NCI-H1105 treated with DMSO at 0.1 percent for 48 hours (cell line): ENCODE measurements at regions not wholly inside any gene's neighbourhood (a gene's known extent, or its start where the extent isn't known, plus 50 kb on each side); places are given as distances from the start of the nearest gene placed in this dataset.

Experiments used
- DNase-seq: peaks from one replicate; lab custom pipeline; 2025; lab: John Stamatoyannopoulos, UW

DNA sequence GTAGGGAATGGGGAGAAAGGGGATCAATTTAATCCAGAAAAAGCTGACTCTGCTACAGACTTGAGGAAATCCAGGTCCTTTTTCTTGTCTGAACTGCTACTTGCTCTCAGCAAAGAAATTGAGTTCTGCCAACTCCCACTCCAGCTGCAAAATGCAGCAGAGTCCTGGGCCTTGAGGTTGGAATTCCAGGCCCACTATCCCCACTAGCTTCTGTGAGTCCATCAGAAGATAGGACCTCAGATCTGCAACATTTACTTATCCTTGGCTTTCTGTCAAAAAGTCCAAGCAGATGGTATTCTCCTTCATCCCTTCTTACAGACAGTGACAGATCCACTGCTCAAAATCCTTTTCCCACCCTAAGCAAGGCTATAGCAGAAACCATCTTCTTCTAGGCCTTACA lies 219.2 kb downstream of the ARHGAP12 start:
- no peak for DNase-seq

DNA sequence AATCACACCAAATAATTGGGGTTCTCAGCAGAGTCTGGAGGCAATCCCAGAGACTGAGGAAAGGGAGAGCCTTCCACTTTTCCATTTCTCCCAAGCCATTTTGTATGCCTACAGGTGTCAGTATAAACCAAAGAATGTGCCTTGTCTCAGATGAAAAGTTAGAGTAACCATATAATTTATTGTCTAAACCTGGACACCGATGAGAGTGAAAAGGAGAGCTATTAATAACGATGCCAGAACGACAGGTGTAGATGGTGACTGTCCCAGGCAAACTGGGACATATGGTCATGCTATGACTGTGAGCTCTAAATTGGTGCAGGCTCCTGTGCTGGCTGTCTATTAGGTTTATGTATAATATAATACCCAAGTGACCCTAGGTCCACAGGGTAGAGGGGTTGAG lies 219.6 kb downstream of the ARHGAP12 start:
- peak; percentile 16 for DNase-seq

DNA sequence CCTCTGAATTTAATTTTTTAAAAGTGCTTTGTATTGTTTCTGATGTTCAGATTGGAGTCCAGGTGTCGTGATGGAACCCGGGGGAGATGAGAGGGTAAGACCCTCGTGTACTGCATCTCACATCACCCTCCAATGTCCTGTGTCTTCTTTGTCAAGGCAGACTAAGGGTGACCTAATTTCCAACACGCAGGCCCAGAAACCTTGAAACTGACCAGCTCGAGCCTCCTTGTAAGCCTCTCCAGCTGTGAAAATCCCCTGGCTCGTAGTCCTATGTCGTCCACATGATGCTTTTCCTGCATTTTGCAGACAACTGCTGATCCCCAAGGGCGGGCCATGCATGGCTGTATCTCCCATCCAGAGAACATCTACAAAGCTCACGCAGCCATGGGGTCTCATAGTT lies 220.2 kb downstream of the ARHGAP12 start:
- no peak for DNase-seq

DNA sequence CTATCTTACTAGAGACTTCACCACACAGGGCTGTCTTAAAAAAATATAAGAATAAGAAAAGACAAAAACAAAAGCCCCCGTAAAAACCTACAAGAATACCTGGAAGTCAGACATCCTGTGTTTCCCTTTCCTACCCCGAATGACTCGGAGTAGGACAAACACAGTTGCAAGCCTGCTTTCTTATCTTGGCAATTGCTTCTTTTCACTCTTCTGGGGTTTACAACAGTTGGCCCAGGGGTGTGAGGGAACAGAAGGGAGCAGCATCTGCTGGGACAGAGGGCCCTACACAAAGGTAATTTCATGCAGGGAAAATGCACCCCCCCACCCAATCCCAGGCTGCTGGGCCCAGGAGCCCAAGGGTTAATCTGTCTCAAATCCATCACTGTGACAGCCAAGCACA lies 220.6 kb downstream of the ARHGAP12 start:
- DNase-seq, result no peak

DNA sequence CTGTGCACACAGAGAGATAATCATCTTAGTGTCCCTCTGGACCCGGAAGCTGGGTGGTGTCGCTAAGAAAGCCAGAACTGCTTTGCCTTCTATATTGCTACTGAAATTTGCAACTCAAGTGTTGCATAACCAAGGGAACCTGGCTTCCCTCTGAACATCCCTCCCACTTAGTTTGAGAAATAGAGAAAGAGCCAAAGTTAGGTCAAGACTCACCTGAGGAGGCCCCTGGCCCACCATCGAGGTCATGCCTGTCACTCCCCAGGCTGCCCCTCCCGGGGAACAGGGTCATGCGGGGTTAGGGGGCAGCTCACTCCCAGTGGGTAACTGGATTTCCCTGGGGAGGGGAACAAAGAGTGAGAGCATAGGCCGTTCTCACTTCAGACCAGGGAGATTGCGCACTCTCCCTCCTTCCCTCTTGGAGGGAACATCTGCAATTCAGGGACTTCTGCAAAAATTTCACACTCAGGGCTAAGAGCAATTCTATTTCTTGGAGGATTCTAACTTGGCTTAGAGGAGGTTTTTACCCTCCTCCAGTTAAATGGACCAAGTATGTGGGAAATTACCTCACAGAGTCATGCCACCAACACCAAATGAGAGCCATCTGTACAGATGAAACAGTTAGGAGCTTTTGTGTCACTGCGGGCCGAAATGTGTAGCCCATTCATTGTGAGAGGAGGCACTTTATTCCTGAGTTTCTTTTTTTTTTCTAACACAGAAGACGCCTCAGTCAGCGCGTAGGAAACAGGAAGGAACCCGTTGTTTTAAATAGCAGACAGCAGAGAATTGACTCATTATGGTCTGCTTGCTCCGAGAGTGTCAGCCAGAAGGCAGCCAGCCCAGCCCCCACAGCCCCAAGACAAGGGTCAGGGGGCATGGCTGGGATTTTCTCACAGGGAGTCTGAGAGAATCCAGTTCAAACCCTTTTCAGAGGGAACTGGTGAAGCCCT lies 221.3 kb downstream of the ARHGAP12 start:
- DNase-seq, result no peak

DNA sequence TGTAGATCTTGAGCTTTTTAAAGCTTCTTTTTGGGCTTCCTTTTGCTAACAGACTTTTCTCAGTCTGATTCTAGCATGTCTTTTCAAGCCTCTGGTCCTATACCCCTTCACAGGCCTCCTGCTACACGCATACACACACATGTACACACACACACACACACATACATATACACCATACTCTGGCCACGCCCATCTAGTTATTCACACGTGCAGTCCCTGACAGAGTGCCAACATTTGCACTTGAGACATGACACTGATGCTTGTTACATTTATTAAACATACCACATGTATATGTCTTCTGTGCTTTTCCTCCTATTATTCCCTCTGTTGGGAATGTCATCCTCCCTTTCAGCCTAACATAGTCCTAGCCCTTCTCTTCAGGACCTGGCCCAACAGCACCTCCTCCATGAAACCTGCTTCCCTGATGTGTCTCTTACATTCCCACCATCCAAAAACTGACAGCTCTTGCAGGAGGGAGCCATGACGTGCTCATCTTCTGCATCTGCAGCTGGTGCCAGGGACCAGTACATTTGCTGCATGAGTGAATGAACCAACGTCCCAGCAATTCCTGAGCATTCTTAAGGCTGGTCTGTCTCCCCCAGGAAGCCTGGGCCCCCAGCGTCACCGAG lies 222.1 kb downstream of the ARHGAP12 start:
- no peak for DNase-seq

DNA sequence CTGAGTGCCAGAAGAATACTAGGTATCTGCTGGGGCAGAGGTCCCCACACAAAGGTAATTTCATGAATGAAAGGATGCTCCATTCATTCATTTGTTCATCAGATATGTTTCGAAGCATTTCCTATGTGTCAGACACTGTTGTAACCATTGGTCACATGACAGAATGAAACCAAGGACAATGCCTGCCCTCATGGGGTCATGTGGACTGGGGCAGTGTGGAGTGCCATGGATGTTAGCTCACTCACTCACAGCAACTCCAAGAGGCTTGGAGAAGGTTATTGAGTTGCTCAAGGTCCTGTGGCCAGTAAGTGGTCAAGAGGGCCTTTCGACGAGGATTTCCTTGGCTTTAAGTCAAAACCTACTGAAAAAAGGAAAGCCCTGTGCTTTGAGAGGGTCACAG lies 223.5 kb downstream of the ARHGAP12 start:
- no peak for DNase-seq

DNA sequence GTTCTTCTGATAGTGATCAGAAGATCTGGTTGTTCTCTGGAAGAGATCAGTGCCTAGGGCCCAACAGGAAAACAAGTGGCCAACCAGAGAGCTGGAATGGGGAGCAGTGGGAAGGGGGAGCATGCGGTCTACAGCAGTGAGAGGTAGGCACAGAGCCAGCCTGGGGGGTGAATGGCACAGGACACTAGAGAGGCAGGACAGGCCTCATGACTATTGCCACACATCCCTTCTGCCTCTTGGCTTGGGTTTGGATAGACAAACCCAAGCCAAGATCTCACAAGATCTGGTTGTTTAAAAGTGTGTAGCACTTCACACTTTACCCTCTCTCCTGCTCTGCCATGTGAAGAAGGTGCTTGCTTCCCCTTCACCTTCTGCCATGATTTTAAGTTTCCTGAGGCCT lies 224.4 kb downstream of the ARHGAP12 start:
- DNase-seq, result no peak

DNA sequence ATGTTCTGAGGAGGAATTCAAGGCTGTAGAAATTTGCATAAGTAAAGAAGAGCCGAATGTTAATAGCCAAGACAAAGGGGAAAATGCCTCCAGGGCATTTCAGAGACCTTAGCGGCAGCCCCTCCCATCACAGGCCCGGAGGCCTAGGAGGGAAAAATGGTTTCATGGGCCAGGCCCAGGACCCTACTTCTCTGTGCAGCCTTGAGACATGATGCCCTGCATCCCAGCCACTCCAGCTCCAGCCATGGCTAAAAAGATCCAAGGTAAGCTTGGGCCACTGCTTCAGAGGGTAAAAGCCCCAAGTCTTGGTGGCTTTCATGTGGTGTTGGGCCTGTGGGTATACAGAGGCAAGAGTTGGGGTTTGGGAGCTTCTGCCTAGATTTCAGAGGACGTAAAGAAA lies 225.7 kb downstream of the ARHGAP12 start:
- no peak for DNase-seq

DNA sequence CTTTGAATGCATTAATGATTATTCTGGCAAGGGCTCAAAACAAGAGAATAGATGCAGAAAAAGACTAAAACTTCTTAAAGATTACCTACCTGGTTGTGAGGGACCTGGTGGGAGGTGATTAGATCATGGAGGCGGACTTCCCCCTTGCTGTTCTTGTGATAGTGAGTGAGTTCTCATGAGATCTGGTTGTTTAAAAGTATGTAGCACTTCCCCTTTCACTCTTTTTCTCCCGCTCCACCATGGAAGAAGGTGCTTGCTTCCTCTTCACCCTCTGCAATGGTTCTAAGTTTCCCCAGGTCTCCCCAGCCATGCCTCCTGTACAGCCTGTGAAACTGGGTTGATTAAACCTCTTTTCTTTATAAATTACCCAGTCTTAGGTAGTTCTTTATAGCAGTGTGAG lies 226.6 kb downstream of the ARHGAP12 start:
- DNase-seq, result no peak

DNA sequence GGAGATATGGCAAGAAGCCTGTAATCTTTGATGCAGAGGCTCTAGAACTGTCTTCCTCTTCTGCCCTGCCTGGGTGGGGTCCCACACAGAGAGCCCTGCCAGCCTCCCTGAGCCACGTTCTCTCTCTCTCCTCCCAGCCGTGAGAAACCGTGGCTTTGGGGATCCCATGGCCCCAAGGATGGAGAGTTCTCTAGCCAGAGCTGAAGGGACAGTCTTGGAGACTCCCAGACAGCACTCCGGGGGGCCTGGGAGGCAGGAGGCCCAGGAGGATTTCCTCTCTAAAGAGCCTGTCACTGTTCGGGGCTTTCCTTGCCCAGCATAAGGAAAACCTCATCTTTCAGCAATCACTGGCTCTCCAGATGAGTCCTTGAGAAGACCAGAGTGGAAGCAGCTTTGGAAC lies 227.1 kb downstream of the ARHGAP12 start:
- no peak for DNase-seq

DNA sequence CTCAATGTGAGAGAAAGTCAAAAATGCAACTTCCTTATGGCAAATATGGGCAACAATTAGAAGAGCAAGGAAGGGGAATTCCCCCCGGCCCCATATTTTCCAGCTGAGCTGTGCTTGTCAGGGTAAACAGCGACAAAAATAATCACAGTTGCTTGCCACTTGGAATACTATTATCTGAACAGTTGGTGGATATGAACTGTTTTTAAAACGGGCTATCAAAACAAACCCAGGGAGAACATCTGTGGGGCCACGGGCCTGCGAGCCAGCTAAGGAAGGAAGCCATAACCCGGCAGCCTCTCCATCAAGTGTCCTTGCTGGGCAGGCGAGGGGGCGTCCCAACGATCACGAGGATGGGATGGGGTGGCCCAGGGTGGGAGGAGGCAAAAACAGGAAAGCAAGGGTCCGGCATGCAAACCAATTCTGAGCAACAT lies 228.4 kb downstream of the ARHGAP12 start:
- DNase-seq, result no peak

DNA sequence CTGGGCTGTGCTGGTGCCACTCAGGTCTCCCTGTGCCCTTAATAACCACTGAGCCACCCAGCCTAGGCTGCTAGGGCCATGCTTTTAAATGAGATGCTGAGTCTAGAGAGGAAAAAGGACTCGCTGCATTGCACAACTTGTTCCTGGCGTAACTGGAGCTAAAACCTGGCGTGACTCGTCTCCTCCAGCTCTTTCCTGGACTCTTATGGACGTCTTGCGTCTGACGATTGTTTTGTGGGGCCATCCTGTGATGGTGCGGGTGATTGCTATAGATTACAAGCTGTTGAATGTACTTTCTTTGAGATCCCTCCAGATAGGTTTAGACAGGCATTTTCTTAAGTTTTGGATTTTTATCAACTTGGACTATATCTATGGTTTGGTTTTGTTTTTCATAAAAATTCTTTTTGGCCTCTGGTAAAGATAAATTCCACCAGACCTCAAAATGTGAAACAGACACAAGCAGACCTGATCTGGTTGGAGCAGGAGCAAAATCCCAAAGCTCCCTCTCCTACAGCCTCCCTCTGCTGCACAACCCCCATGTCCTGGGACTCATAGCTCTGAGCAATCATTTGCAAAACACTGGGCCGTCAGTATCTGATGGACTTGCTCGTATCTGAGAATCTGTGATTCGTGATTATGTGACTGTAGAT lies 230.3 kb downstream of the ARHGAP12 start:
- DNase-seq, result no peak

DNA sequence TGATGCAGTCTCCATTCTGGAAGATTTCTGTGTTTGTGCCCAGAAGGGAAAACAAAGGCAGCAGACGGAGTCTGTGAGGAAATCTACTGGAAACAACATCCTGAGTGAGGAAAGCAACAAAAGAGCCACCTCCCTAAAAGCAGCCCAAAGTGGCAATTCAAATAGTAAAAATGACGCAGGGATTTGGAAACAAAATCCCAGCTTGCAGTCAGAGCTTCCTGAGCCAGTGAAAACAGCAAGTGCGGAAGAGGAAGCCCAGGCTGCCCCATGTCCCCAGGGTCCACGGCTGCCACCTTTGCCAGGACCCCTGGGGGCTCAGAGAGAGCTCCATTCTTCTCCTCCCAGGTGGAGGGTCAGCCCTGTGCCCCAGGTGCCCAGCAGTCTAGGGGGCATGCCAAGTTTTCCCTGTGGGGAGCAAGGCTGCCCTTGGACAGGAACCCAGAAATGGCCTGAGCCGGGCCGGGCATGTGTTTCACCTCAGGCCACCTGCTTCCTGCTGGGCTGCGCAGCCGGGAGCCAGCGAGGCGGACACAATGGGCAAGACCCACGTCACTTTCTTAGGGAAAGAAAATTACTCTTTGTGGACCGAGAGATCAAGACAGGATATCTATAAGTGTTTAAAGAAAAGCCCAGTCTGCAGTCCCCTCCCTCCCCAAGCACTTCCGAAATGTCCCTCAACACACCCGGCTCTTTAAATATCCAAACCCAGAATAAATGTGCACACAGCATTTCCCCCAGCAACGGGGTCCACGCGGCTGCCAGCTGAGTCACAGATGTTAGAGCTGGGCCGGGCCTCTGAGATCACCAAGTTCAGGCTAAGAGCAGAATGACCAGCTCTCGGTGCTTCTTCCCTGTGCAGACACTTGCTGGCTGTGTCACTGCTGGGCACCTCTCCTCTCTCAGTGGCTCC lies 231.1 kb downstream of the ARHGAP12 start:
- DNase-seq, result no peak

DNA sequence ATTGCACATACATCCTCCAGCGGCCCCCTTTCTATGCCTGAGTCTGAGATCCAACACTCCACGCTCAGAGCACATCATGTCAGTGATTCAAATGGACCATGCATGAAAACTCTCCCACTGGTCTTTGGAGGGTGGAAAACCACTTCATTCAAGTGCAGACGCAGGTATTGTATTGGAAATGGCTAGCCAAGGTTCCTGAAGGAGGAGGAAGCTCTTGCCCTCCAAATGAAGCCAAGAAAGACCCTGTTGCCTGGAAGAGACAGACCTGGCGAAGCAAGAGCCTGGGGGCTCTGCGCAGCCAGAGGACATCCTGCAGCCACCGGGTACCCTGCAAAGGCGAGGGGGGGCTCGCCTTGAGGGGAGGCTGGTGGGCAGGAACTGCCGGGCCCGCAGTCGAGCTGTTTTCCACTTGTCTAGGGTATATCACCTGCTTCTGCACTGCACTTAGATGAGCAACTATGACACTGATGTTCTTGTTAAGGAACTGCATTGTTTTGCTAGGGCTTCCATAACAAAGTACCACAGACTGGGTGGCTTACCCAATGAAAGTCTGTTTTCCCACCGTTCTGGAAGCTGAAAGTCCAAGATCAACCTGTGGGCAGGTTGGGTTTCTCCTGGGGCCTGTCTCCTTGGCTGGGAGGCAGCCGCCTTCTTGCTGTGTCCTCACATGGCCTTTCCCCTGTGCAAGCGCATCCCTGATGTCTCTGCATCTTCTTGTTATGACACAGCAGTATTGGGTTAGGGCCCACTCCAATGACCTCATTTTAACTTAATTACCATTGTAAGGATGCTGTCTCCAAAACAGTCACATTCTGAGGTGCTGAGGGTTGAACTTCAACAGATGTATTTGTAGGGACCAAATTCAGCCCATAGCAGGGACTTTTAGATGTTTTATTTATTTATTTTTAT lies 233.4 kb downstream of the ARHGAP12 start:
- no peak for DNase-seq

DNA sequence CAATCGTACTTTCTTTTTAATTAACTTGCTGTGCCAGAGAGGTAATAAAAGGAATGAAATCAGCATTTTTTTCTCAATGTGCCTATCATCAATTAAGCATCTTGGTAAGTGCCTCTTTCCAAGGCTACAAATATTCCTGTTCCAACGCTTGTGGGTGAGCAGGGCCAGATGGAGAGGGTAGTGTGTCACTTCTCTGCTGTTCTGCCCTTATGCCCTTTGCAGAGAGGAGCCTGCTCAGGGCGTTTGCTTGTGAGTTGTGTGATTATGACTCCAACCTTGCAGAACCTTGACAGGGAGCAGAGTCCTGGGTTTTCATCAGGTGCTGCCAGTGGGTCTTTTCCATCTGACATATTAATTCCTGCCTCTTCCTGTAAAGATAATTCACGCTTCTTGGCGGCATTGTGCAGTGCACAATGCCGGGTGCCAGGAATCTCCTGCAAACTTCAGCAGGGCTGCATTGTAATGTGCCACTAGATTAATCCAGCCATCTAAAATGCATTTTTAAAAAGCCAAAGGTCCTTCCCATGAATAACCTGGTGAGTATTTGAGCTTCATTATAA lies 234.4 kb downstream of the ARHGAP12 start:
- no peak for DNase-seq

DNA sequence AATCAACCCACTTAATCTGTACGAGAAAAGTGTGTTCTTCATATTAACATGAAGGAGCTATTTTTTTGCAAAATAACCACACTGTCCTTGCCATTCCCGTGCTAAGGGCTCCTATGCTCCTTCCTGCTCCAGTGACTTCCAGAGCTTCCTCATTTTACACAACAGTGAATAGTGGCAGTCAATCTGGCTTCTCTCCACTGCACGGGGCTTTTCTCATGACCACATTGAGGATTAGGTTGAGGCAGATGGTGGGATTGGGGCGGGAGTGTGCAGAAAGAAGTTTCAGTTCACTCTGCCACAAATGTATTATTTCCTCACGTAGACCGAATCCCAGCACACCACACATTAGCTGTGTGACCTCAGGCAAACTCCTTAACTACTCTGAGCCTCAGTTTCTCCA lies 235.1 kb downstream of the ARHGAP12 start:
- DNase-seq, result no peak

DNA sequence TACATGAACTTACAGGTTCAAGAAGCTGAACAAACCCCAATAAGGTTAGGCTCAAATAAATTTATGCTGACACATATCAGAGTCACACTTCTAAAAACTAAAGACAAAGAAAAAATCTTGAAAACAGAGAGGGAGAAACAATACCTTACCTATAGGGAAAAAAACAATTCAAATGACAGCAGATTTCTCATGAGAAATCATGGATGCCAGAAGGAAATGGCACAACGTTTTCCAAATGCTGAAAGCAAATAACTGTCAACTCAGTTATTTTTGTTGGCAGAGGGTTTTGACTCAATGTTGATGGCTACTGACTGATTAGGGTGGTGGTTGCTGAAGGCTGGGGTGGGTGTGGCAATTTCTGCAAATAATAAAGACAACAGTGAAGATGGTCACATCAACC lies 239.4 kb downstream of the ARHGAP12 start:
- no peak for DNase-seq

DNA sequence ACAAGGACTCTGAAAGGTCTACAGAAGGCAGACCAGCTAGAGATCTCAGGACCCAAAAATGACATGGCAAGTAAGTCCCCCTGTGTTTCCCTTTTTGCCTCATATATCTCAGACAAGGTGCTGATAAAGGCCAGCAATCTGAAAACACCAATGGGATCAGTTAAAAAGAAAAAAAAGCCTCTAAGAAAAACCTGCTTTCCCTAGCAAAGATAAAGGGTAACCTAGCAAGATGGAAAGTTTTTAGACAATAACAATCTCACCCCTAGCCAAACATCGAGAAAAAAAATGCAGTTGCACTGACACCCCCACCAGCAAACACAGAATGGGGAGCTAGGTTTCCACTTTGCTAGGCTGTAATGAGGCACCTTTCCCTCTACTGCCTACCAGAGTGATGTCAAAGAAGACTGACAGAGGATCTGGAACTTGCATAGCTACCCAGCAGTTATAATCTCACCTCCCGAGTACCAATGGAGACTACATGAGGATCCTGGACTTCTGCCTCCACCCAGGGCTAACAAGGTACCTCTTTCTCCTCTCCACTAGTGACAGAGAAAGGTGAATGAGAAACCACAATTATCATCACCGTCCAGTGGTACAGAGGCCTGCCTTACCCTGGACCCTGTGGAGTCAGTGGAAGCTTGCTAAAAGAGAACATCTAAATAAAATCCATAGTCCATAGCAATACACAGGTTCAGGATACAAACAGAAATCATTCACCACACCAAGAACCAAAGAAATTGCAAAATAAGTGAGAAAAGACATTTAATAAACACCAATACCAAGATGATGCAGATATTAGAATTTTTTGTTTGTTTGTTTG lies 240.8 kb downstream of the ARHGAP12 start:
- no peak for DNase-seq

DNA sequence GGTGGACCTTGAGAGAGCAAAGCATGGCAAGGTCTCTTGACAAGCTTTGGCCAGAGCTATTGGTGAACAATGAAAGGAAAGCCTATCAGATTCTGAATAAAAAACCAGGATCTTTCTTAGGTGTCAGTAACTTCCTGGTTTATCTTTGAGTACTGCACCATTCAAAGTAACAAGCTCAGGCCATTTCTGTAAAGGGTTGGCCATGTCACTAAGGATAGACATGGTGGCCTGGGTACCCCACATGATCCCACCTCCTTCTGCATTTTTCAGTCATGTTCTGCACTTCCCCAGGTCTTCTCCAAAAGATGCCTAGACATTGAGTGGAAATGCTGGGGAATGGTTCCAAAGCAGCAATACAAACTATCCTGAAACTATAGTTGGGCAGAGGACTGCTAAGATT lies 242.0 kb downstream of the ARHGAP12 start:
- no peak for DNase-seq
